ENCODE measurements at regions not wholly inside any gene's neighbourhood (a gene's known extent, or its start where the extent isn't known, plus 50 kb on each side); places are given as distances from the start of the nearest gene placed in this dataset.

DNA sequence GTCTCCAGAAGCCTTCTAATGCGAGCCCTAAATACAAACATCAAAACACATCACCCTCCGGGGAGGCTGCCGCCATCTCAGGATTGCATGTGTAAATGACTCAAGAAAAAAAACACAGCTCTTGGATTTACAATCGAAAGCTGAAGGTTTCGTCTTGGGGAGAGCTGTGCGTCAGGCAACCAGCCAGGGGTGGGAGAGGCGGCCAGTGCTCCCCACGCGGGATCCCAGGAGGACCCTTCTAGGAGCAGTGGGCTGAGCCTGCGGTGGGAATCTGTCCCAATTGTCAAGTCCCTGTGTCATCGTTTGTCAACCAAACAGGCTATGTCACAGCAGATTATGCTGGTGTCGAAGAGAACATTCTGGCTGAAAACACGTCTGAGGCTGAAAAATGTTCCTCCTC lies 209.7 kb downstream of the ABCC12 start:
- TF ChIP-seq TCF7L2 (IDR thresholded peaks at IDR 0.05; ENCODE audit: low read depth, low read length) (no peak), CTCF (IDR thresholded peaks at IDR 0.05) (no peak), POLR2AphosphoS5 (IDR thresholded peaks at IDR 0.05; ENCODE audit: low read depth, low read length) (no peak), SIN3A (IDR thresholded peaks at IDR 0.05; ENCODE audit: borderline replicate concordance, insufficient read depth, low read depth, low read length) (no peak)
- TF ChIP-seq, protein P1, sequence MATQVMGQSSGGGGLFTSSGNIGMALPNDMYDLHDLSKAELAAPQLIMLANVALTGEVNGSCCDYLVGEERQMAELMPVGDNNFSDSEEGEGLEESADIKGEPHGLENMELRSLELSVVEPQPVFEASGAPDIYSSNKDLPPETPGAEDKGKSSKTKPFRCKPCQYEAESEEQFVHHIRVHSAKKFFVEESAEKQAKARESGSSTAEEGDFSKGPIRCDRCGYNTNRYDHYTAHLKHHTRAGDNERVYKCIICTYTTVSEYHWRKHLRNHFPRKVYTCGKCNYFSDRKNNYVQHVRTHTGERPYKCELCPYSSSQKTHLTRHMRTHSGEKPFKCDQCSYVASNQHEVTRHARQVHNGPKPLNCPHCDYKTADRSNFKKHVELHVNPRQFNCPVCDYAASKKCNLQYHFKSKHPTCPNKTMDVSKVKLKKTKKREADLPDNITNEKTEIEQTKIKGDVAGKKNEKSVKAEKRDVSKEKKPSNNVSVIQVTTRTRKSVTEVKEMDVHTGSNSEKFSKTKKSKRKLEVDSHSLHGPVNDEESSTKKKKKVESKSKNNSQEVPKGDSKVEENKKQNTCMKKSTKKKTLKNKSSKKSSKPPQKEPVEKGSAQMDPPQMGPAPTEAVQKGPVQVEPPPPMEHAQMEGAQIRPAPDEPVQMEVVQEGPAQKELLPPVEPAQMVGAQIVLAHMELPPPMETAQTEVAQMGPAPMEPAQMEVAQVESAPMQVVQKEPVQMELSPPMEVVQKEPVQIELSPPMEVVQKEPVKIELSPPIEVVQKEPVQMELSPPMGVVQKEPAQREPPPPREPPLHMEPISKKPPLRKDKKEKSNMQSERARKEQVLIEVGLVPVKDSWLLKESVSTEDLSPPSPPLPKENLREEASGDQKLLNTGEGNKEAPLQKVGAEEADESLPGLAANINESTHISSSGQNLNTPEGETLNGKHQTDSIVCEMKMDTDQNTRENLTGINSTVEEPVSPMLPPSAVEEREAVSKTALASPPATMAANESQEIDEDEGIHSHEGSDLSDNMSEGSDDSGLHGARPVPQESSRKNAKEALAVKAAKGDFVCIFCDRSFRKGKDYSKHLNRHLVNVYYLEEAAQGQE (IDR thresholded peaks at IDR 0.05; ENCODE audit: insufficient read depth in 1 of 2, low read depth in 2 of 2, low read length in 1 of 2), result no peak
- ChIA-PET POLR2A (no interaction called here), CTCF (no interaction called here)
- no peaks in the 10 kb centered on the region for H3K27me3 ChIP-seq (ENCODE audit: control insufficient read depth, insufficient read depth, low read length)
- ATAC-seq, result no peak
- no peak for DNase-seq (ENCODE audit: low read depth, low spot score)
- H3K27ac ChIP-seq (ENCODE audit: low read length), result no peak overlapping the region
- no peak overlapping the region for H3K4me3 ChIP-seq (ENCODE audit: low read depth in 2 of 2, low read length in 2 of 2)
- BruUV-seq (replicated peaks), result no TSS peak
- H3K9me3 ChIP-seq (ENCODE audit: control insufficient read depth, insufficient read depth, low read depth, low read length), result no peaks in the 10 kb centered on the region
- no peaks in the 10 kb centered on the region for H3K36me3 ChIP-seq (ENCODE audit: control insufficient read depth, insufficient read depth, low read length)
- in situ Hi-C loops (cut with HindIII; ENCODE audit: low pct_unique_long_range_greater_than_20kb, low sequenced_read_pairs), result no loop called here
- H3K4me1 ChIP-seq (ENCODE audit: control insufficient read depth, insufficient read depth, low read length), result no peaks in the 10 kb centered on the region
- intact Hi-C loops (cut with micrococcal nuclease; ENCODE audit: unreplicated experiment), result no loop called here

GRCh38 chr16:47944589-47944988 lies 211.2 kb downstream of the ABCC12 start:
- Histone ChIP-seq H3K9me3 (ENCODE audit: control insufficient read depth, insufficient read depth, low read depth, low read length) (no peaks in the 10 kb centered on the region), H3K4me3 (ENCODE audit: low read depth in 2 of 2, low read length in 2 of 2) (no peak overlapping the region), H3K4me1 (ENCODE audit: control insufficient read depth, insufficient read depth, low read length) (no peaks in the 10 kb centered on the region), H3K27me3 (ENCODE audit: control insufficient read depth, insufficient read depth, low read length) (no peaks in the 10 kb centered on the region), H3K27ac (ENCODE audit: low read length) (no peak overlapping the region), H3K36me3 (ENCODE audit: control insufficient read depth, insufficient read depth, low read length) (no peaks in the 10 kb centered on the region)
- ChIA-PET POLR2A (no interaction called here), CTCF (no interaction called here)
- TF ChIP-seq, protein P1 (IDR thresholded peaks at IDR 0.05; ENCODE audit: insufficient read depth in 1 of 2, low read depth in 2 of 2, low read length in 1 of 2), result no peak
- ATAC-seq (no peak), DNase-seq (ENCODE audit: low read depth, low spot score) (no peak)
- intact Hi-C loops (cut with micrococcal nuclease; ENCODE audit: unreplicated experiment), result no loop called here
- BruUV-seq (replicated peaks), result no TSS peak
- in situ Hi-C loops (cut with HindIII; ENCODE audit: low pct_unique_long_range_greater_than_20kb, low sequenced_read_pairs), result no loop called here
